ENCODE measurements at regions not wholly inside any gene's neighbourhood (a gene's known extent, or its start where the extent isn't known, plus 50 kb on each side); places are given as distances from the start of the nearest gene placed in this dataset.
"Not testable (repeated sequence)": the region's sequence is repeated elsewhere in the genome, so short reads cannot be mapped to it uniquely, and the experiment has no call there.

DNA sequence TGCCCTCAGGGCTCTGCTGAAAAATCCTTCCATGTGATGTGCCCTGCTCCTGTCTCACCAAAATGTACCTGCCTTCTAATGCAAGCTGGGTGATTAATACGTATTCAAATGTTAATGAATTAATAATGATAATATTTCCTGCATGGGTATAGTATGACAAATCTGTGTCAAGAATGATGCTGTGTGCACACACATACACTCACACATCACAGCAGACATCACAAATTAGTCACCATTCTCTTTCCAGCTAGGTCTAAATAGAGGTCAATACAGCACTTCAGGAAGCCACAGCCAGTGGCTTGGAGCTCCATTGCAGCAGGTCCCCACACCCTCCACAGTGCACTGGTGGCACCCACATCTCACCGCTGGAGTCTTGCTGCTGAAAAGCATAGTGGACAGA is 681.2 kb upstream of the NRP1 start:
- no peak for DNase-seq (ENCODE audit: low read depth in 2 of 2)

DNA sequence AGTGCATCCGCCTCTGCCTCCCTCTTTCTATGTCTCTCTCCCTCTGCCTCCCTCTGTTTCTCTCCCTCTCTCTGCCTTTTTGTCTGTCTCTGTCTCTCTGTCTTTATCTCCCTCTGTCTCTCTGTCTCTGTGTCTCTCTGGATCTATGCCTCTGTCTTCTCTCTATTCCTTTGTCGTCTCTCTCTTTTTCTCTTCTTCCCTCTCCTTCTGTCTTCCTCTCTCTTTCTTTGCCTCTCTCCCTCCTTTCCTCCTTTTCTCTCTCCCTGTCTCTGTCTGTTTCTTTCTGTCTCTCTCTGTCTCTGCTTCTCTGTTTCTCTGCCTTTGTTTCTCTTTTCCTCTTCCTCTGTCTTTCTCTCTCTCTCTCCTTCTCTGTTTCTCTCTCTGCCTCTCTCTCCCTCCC is 678.8 kb upstream of the NRP1 start:
- no peak for DNase-seq (ENCODE audit: low read depth in 2 of 2)

DNA sequence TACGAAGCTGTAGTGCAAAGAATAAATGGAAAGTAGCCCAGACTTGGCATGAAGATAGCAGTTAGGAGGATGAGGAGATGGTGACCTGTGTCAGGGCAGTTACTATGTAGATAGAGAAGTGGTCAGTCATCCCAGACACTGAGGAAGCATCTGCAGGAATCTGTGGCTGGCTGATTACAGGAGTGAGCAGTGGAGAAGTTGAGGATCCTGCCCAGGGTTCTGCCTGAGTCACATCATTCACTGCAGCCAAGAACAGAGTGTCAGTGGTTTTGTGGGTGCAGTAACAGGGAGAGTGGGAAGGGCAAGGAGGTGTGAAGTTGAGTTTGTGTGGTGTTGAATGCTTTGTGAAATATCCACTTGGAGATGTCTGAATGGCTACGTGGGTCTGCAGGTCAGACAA is 676.4 kb upstream of the NRP1 start:
- DNase-seq (ENCODE audit: low read depth in 2 of 2): no peak

DNA sequence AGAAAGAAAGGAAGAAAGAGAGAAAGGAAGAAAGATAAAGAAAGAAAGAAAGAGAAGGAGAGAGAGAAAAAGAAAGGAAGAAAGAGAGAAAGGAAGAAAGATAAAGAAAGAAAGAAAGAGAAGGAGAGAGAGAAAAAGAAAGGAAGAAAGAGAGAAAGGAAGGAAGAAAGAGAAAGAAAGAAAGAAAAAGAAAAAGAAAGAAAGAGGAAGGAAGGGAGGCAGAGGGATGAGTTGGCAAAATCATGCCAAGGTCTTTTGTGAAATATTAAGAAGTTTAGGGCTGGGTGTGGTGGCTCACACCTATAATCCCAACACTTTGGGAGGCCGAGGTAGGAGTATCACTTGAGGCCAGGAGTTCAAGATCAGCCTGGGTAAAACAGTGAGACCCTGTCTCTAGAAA is 675.8 kb upstream of the NRP1 start:
- not testable (repeated sequence) for DNase-seq (ENCODE audit: low read depth in 2 of 2)

DNA sequence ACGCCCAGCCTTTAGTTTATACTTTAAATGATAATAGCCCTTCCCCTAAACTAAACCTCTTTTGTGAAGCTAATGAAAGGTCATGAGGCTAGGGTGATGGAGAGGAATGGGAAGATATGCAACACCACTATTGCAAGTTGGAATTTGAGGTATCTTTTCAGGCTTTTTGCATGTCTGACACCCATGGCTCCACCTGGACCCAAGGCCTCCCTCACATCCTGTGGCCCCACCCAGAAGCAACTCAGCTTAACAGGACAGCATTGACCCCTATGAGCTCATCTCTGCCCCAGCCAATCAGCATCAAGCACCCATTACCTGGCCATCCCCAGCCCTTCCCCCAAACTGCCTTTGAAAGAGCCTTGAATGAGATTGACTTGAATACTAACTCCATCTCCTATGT is 674.2 kb upstream of the NRP1 start:
- DNase-seq (ENCODE audit: low read depth in 2 of 2): no peak

DNA sequence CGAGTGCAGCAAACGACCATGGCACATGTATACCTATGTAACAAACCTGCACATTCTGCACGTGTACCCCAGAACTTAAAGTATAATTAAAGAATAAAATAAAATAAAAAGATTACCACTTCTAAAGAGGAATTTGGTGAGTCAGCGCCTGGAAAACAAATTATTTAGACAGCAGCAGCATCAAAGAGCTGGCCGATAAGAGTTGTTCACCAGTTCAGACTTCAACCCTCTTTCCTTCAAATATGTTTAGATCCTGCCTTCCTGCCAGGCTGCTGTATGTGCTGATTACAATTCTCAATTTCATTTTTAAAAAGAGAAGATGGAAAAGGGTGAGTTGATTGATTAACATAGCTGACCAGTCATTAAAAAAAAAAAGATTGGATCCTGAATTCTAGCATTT is 672.0 kb upstream of the NRP1 start:
- no peak for DNase-seq (ENCODE audit: low read depth in 2 of 2)

DNA sequence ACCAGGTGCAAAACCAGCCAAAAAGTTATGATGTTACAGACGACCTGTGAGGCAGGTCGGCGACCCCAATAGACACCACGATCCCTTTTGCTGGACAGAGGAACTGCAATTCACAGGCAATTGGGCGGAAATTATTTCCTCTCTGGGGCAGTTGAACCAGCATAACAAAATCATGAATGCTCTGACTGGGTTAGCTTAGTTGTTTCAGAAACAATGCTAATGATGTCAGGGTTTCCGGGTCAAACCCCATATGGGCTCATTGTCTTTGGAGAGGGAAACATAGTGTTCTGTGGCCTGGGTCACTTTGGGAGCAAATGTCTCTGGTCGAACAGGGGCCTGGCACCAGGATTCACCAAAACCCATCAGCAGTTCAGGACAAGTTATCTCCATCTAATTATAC is 669.1 kb upstream of the NRP1 start:
- no peak for DNase-seq (ENCODE audit: low read depth in 2 of 2)

DNA sequence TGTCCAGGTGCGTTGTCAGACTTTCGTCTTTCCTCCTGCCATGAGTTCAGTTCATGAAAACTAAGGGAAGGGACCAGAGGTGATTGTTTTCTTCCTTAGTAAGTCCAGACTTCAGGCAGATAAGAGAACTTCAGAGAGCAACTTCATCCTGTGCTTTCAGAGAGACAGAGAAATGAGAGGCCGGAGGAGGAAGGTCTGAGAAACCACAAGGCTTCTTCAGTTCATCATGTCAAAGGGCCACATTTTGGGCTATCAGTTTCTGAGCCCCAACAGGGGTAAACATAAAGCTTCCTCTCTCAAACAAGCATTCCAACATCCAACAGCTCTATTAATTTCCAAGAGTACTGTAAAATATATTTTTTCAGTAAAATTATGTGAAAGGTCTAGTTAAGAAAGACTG is 668.4 kb upstream of the NRP1 start:
- DNase-seq (ENCODE audit: low read depth in 2 of 2): no peak

DNA sequence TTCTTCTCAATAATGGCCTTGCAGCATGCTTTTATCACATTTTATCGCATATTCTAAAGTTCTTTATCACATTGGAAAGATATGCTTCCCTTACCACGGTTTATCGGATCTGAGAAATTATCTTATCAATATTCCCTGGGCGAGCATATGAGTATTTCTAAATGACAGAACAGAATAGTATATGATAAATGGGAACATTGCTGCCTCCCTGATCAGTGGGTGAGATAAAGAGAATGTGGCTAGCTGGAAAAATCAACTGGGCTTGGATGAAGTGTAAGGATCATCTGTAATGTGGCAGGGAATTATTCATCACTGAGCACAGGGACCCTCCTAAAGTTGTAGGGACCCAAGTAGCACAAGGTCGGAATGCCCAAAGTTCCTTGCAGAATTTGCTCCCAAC is 667.4 kb upstream of the NRP1 start:
- no peak for DNase-seq (ENCODE audit: low read depth in 2 of 2)

DNA sequence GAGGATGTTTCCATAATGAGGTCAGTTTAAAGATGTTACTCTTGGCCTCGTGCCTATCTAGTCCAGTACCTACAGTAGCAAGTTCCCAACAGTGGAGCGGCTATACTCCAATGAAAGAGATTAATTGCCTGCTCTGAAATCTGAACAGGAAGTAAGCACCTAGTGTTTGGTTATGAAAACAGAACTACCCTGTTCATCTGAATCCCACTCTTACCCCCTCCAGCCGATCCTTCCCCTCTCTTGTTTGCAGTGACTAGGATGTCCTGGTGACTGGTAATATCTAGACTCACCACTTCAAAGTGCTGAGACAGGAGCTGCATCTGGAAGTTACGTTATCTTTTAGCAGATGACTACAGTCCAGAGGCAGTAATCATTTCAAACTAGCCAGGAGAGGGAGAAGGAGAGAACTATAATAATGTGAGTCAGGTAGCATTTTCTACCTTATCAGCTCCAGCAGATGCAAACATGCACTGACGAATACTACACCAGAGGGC is 666.7 kb upstream of the NRP1 start:
- no peak for DNase-seq (ENCODE audit: low read depth in 2 of 2)

DNA sequence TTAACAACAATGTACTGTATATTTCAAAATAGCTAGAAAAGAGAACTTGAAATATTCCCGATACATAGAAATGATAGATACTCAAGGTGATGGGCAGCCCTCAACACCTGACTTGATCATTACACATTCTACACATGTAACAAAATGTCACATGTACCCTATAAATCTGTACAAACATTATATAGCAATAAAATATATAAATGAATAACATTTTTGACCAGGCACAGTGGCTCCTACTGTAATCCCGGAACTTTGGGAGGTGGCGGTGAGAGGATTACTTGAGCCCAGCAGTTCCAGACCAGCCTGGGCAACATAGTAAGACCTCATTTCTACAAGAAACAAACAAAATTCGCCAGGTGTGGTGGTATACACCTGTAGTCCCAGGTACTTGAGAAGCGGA is 659.5 kb upstream of the NRP1 start:
- no peak for DNase-seq (ENCODE audit: low read depth in 2 of 2)

DNA sequence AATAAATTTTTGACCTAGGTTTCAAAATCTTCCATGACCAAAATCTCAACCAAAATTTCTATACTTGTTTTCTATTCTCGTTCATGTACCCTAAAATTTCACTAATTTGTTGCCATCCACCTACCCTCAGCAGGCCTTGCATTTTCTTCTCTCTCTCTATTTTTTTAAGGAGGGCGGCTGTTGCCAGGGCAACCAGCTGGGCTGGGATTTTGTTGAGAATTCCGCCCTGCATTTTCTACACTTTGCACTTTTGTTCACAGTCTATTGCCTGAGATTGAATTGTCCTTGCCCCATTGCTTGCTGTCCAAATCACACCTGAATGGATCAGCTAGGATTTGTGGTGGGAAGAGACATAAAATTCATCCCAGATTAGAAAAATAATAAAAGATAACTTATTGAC is 657.5 kb upstream of the NRP1 start:
- DNase-seq (ENCODE audit: low read depth in 2 of 2): no peak

DNA sequence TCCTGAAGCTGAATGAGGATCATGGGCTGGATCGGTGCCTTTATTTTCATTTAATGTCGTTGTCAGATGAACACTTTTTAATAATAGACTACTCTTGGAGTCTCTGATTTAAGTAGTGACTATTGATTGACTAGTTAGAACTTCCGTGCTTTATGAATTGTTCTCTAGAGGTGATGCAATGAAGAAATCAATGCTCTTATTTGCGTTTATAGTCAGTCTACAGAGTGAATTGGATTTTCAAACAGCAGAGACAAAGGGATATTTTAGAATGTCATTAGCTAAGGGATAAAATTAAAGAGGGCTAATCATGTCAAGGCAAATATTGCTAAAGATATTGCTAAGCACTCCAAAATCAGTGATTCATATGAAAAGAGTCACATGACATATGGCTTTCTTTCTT is 652.0 kb upstream of the NRP1 start:
- DNase-seq (ENCODE audit: low read depth in 2 of 2): no peak

DNA sequence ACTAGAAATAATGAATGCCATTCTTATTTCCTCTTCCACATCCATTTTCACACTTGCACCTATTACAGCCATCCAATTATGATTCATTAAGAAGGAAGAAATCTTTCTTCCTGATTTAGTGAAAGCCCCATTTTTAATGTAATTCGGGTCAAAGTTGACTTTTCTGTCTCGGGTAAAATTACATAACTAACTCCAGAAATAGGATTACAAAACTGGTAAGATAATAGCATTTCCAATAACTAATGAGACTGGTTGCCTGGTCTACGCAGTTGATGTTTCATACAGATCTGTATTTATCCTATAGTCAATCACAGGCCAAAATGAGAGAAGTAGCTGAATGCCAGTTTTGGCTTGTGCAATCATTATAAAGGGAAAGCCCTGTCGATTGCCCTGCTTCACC is 651.5 kb upstream of the NRP1 start:
- no peak for DNase-seq (ENCODE audit: low read depth in 2 of 2)

DNA sequence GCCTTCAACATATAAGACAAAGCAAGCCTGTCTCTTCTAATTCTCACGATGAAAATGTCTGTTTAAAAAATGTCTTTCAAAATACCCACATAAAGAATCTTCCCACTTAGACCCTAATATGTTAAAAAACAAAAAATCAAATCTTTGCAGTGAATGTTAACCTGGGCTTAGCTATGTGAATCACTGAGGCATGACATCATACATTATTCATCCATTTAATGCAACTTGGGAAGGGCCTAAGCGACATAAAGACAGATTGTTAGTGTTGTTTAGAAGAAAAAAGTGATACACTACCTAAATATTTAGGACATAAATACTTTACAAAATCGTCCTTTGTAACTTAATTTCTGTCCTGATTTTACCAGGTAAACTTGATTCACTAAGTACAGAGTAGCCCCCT is 648.5 kb upstream of the NRP1 start:
- no peak for DNase-seq (ENCODE audit: low read depth in 2 of 2)

DNA sequence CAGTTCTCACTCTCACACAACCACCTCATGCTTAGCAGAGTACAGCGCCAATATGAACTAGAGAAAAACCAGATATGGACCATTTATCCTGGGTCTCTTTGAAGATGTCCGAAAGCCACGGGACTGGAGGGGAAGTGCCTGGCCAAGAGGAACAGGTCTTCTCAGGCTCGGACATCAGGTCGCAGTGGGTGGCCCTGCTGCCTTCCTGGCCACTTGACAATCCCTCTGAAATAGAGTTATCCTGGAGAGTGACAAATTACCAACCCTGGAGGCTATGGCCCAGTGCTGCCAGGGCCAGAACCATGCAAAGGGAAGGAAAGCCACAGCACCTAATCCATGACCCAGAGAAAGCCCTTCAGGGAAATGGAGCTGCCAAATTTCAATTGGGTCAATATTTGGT is 646.8 kb upstream of the NRP1 start:
- DNase-seq (ENCODE audit: low read depth in 2 of 2): no peak

DNA sequence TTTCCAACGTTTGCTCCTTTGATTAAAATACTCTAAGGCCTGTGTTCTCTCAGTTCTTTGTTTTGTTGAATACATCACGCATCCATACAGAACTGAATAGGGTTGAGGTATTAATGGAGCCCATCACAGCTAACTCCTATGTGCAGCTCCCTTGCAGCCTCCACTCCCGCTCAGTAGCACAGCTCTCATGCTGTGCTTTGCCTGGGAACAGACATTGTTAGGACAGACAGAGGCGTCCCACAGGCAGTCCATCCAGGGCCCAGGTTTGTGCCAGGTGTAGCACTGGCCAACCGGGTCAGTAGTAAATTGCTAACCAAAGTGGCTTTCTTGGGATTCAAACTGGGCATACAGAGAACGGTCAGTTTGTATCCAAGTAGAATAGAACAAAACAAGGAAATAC is 644.7 kb upstream of the NRP1 start:
- no peak for DNase-seq (ENCODE audit: low read depth in 2 of 2)

DNA sequence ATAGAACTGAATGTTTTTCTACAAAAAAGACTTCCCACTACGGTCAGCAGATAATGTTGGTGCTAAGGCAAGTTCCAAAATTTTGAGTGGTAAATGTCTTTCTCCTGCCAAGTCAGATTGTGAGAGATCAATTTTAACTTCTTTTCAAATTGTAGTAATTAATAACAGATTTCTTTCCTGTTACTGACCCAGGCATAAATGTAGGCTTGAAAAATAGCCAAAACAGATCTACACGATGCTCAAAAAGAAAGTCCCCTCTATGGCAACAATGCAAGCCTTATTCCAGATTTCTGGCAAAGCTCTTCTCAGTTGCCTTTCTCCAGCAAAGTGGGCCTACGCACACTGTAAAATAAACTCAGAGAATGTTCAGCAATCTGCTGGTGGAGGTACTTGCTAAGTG is 641.0 kb upstream of the NRP1 start:
- DNase-seq (ENCODE audit: low read depth in 2 of 2): no peak

DNA sequence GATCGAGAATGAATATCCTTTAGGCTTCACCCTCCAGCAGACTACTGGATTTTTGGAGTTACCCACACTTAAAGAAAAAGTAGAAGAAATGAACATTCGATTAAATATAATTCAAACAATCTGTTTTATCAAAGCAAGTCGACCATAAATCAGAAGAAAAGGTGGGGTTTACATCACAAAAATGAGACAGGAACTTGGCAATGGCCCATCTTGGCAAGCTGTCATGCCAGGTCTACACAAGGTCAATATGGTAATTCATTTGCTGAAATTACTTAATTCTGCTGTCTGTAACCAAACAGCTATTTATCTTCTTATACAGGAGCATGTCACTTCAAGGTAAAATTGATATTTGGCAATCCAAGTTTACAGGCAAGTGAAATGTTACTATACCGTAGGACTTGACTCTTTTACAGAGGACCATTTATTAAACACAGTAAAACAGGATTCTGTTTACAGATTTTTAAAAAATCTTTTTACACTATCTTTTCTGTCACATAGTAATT is 640.6 kb upstream of the NRP1 start:
- no peak for DNase-seq (ENCODE audit: low read depth in 2 of 2)

DNA sequence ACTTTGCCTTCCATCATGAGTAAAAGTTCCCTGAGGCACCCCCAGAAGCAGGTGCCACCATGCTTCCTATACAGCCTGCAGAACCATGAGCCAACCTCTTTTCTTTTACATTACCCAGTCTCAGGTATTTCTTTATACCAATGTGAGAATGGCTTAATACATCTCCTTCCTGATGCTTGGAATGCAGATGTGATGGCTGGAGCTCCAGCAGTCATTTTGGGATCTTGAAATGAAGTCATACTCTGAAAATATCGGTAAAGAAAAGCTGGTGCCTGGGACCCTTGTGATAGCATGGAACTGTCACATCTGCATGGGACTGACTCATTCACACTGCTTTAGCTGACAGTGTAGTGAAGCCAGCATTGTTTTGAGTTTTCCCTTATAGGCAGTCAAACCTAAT is 634.5 kb upstream of the NRP1 start:
- DNase-seq (ENCODE audit: low read depth in 2 of 2): no peak

DNA sequence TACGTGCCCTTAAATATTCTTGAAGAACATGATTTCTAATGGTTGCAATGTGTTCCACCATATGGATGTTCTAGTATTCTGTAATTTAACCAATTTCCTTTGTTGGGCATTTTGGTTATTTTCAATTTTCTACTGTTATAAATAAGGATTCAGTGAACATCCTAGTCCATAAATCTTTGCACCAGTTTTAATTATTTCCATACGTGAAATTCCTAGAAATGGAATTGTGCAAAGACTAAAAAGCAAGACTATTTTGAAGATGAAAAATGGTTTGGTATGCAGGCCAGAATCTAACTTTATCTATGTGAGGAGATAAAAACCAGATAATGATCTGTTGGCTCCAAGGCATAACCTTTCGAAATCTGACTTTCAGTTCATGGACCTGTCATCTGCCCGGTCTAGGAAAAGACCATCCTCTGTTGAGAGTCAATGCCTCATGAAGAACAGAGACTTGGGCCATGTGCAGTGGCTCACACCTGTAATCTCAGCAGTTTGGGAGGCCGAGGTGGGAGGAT is 633.2 kb upstream of the NRP1 start:
- DNase-seq (ENCODE audit: low read depth in 2 of 2): peak; percentile 38 to 47

DNA sequence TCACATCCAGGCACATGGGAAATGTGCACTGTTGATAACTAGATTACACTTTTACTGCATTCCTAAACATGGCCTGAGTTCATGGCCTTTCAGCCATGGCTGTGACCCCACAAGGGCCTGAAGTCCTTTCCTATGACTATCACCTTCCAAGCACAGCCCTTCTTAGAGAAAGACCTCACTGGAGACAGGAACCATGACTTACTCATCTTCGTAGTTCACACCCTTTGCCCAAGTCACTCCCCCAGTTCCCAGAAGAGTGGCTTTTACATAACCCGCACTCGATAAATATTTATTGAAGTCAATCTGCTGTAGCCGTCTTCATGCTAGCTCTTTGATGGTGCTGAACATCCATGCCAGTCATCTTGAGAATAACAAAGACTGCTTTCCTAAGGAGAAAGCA is 632.5 kb upstream of the NRP1 start:
- DNase-seq (ENCODE audit: low read depth in 2 of 2): no peak

DNA sequence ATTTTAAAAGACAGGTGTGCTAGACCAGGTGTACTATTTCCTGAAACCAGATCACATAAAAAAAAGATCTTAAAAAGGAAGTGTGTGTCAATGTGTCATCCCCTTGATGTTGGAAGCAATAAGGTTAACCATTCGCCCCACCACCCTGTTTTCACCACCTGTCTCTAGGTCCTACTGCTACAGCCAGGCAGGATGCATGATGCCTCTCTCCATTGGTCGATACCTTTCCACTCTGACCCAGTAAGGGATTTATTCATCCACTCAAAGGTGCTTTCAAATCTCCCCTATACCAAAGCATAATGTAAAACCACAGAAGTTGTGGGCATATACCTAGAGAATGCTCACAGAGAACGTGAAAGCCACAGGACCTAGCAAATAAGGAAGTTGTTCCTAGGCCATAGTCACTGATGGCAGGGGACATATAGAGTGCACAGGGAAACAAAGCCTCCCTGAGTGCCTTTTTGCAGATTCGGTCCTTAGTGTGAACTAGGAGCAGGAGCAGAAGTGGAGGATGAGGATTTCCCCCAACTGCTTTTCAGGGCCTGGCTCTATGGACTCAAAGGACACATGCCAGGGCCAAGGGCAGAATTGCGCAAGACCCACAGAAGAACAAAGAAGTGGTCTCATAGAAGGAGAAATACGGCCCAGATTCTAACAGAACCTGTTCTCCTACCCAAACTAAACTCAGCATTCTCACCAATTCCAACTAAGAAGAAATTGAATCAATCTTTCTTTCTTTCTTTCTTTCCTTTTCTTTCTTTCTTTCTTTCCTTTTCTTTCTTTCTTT is 631.5 kb upstream of the NRP1 start:
- no peak for DNase-seq (ENCODE audit: low read depth in 2 of 2)

DNA sequence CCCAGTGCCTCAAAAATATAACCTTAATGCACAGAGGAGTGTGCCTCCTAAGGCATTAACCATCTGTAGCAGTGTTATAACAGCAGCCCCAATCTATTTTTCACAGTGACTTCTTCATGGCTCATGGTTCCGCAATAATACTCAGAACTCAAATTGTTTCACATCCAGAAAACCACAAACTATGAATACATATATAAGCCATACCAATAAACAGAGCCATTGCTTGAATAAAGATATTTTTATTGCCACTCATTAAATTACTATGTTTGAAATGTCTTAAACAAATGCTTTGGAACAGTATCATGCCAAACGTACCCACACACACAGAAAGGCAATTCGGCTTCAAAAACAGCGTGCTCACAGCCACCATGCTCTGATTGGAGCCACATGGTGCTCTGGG is 629.3 kb upstream of the NRP1 start:
- DNase-seq (ENCODE audit: low read depth in 2 of 2): peak; percentile 56 to 58

Measured in fibroblast of skin of left biceps (primary cell).